Osteocyte (in vitro differentiated cells): ENCODE measurements at regions not wholly inside any gene's neighbourhood (a gene's known extent, or its start where the extent isn't known, plus 50 kb on each side); places are given as distances from the start of the nearest gene placed in this dataset.

ENCODE experiments used
- DNase-seq: peaks from one replicate; pipeline ENCODE4 v3.0.0; 2021; ENCODE audit warnings: mixed read lengths; ENCODE audit not compliant: unreplicated experiment; ENCODE audit errors: extremely low spot score
- H3K27ac Mint-ChIP-seq: one replicate; pipeline ENCODE4 v1.8.0; 2021; ENCODE audit warnings: mild to moderate bottlenecking, mixed read lengths; ENCODE audit not compliant: unreplicated experiment
- H3K27me3 Mint-ChIP-seq: one replicate; pipeline ENCODE4 v1.8.0; 2021; ENCODE audit warnings: mixed read lengths; ENCODE audit not compliant: unreplicated experiment
- H3K36me3 Mint-ChIP-seq: one replicate; pipeline ENCODE4 v1.8.0; 2021; ENCODE audit warnings: mixed read lengths; ENCODE audit not compliant: unreplicated experiment
- H3K4me1 Mint-ChIP-seq: one replicate; pipeline ENCODE4 v1.8.0; 2021; ENCODE audit warnings: mixed read lengths; ENCODE audit not compliant: unreplicated experiment
- H3K4me3 Mint-ChIP-seq: one replicate; pipeline ENCODE4 v1.8.0; 2021; ENCODE audit warnings: mild to moderate bottlenecking, moderate library complexity, mixed read lengths; ENCODE audit not compliant: unreplicated experiment
- H3K9me3 Mint-ChIP-seq: one replicate; pipeline ENCODE4 v1.8.0; 2021; ENCODE audit warnings: mixed read lengths; ENCODE audit not compliant: unreplicated experiment
- CTCF ChIP-seq: fragments of 200-600 bp; sonication (generic); IDR thresholded peaks from 2 replicates; pipeline ENCODE4 v1.5.0; 2021; ENCODE audit warnings: antibody characterized with exemption, mild to moderate bottlenecking, moderate library complexity

- TF ChIP-seq CTCF, result no peak
- no peak overlapping the region for H3K4me3 Mint-ChIP-seq
- DNase-seq, result no peak
- peaks cover 11% of the 10 kb centered on the region for H3K9me3 Mint-ChIP-seq
- peaks cover 2% of the 10 kb centered on the region for H3K36me3 Mint-ChIP-seq
- H3K27ac Mint-ChIP-seq, result no peak overlapping the region
- no peaks in the 10 kb centered on the region for H3K27me3 Mint-ChIP-seq
- peaks cover 27% of the 10 kb centered on the region for H3K4me1 Mint-ChIP-seq
Measured at GRCh38 chr6:156430386-156430785, 346.8 kb upstream of the ARID1B start.

GRCh38 chr6:156427345-156427744 lies 349.8 kb upstream of the ARID1B start:
- H3K27me3 Mint-ChIP-seq, result no peaks in the 10 kb centered on the region
- no peak for DNase-seq
- H3K4me1 Mint-ChIP-seq, result peaks cover 48% of the 10 kb centered on the region
- H3K36me3 Mint-ChIP-seq, result peaks cover 2% of the 10 kb centered on the region
- H3K27ac Mint-ChIP-seq, result peak overlapping the region; percentile 93
- H3K4me3 Mint-ChIP-seq, result peak overlapping the region; percentile 5
- H3K9me3 Mint-ChIP-seq, result peaks cover 12% of the 10 kb centered on the region
- TF ChIP-seq CTCF, result no peak

- H3K36me3 Mint-ChIP-seq, result peaks cover 9% of the 10 kb centered on the region
- H3K27me3 Mint-ChIP-seq, result no peaks in the 10 kb centered on the region
- peaks cover 58% of the 10 kb centered on the region for H3K4me1 Mint-ChIP-seq
- H3K9me3 Mint-ChIP-seq, result peaks cover 21% of the 10 kb centered on the region
- peak overlapping the region; percentile 93 for H3K27ac Mint-ChIP-seq
- peak overlapping the region; percentile 39 for H3K4me3 Mint-ChIP-seq
- DNase-seq, result no peak
- TF ChIP-seq CTCF, result no peak
Measured at GRCh38 chr6:156425359-156426020, 351.7 kb upstream of the ARID1B start.

GRCh38 chr6:156423829-156424228 lies 353.3 kb upstream of the ARID1B start:
- peaks cover 15% of the 10 kb centered on the region for H3K9me3 Mint-ChIP-seq
- peaks cover 9% of the 10 kb centered on the region for H3K36me3 Mint-ChIP-seq
- TF ChIP-seq CTCF, result no peak
- peak overlapping the region; percentile 79 for H3K27ac Mint-ChIP-seq
- no peak for DNase-seq
- no peak overlapping the region for H3K4me3 Mint-ChIP-seq
- no peaks in the 10 kb centered on the region for H3K27me3 Mint-ChIP-seq
- peaks cover 66% of the 10 kb centered on the region for H3K4me1 Mint-ChIP-seq

- peaks cover 9% of the 10 kb centered on the region for H3K36me3 Mint-ChIP-seq
- no peaks in the 10 kb centered on the region for H3K27me3 Mint-ChIP-seq
- no peak for DNase-seq
- no peak overlapping the region for H3K27ac Mint-ChIP-seq
- TF ChIP-seq CTCF, result no peak
- peaks cover 62% of the 10 kb centered on the region for H3K4me1 Mint-ChIP-seq
- H3K9me3 Mint-ChIP-seq, result peaks cover 15% of the 10 kb centered on the region
- no peak overlapping the region for H3K4me3 Mint-ChIP-seq
Measured at GRCh38 chr6:156423075-156423474, 354.1 kb upstream of the ARID1B start.
